ENCODE measurements at regions not wholly inside any gene's neighbourhood (a gene's known extent, or its start where the extent isn't known, plus 50 kb on each side); places are given as distances from the start of the nearest gene placed in this dataset.
"Not testable (repeated sequence)": the region's sequence is repeated elsewhere in the genome, so short reads cannot be mapped to it uniquely, and the experiment has no call there.

DNA sequence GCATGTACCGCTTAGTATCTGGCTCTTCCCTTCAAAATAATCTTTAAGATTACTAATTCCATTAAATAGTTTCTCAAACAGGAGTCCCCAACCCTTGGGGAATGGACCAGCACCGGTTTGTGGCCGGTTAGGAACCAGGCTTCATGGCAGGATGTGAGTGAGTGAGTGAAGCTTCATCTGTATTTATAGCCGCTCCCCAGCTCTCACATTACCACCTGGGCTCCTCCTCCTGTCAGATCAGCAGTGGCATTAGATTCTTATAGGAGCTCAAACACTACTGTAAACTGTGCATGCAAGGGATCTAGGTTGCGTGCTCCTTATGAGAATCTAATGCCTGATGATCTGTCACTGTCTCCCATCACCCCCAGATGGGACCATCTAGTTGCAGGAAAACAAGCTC lies 332.6 kb upstream of the ZNF608 start:
- not testable (repeated sequence) for TF ChIP-seq POLR2A (IDR thresholded peaks at IDR 0.05)
- TF ChIP-seq, protein P1, sequence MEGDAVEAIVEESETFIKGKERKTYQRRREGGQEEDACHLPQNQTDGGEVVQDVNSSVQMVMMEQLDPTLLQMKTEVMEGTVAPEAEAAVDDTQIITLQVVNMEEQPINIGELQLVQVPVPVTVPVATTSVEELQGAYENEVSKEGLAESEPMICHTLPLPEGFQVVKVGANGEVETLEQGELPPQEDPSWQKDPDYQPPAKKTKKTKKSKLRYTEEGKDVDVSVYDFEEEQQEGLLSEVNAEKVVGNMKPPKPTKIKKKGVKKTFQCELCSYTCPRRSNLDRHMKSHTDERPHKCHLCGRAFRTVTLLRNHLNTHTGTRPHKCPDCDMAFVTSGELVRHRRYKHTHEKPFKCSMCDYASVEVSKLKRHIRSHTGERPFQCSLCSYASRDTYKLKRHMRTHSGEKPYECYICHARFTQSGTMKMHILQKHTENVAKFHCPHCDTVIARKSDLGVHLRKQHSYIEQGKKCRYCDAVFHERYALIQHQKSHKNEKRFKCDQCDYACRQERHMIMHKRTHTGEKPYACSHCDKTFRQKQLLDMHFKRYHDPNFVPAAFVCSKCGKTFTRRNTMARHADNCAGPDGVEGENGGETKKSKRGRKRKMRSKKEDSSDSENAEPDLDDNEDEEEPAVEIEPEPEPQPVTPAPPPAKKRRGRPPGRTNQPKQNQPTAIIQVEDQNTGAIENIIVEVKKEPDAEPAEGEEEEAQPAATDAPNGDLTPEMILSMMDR (IDR thresholded peaks at IDR 0.05): not testable (repeated sequence)
